HL-60 (cell line): ENCODE measurements at regions not wholly inside any gene's neighbourhood (a gene's known extent, or its start where the extent isn't known, plus 50 kb on each side); places are given as distances from the start of the nearest gene placed in this dataset.

ENCODE experiments used
- CTCF ChIP-seq: IDR thresholded peaks from one replicate; pipeline ENCODE4 v1.5.1; 2011; ENCODE audit warnings: low read length, control low read depth, inconsistent platforms; ENCODE audit not compliant: insufficient read depth
- GABPA ChIP-seq: IDR thresholded peaks from 2 replicates; pipeline ENCODE4 v1.6.1; 2012; ENCODE audit warnings: low read depth
- POLR2AphosphoS5 ChIP-seq: IDR thresholded peaks from 2 replicates; pipeline ENCODE4 v1.6.1; 2012; ENCODE audit warnings: low read depth
- REST ChIP-seq: IDR thresholded peaks from 2 replicates; pipeline ENCODE4 v1.6.1; 2012; ENCODE audit warnings: low read depth; ENCODE audit not compliant: insufficient replicate concordance

GRCh38 chr4:149076401-149076800 lies 634.2 kb upstream of the NR3C2 start:
- TF ChIP-seq POLR2AphosphoS5 (no peak), GABPA (no peak), CTCF (no peak), REST (no peak)
